ENCODE measurements at regions not wholly inside any gene's neighbourhood (a gene's known extent, or its start where the extent isn't known, plus 50 kb on each side); places are given as distances from the start of the nearest gene placed in this dataset.
"Not testable (repeated sequence)": the region's sequence is repeated elsewhere in the genome, so short reads cannot be mapped to it uniquely, and the experiment has no call there.

DNA sequence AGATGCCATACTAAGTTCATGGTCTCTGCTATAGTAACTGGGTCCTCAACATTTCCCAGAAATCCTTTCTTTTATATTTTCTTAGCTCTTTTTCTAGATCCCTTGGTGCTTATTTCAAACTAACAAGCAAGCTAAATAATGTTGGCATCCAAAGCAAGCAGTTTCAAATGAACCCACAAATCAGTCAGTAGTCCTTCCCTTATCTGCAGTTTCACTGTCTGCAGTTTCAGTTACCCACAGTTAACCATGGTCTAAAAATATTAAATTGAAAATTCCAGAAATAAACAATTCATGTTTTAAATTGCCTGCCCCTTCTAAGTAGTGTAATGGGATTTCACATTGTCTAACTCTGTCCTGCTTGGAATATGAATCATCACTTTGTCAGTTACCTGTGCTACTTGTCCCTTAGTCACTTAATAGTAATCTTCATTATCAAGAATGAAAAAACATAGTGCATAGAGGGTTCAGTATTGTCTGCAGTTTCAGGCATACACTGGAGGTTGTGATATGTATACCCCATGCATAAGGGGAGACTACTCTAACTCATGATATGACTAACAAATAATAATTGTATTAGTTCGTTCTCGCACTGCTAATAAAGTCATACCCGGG is 633.7 kb downstream of the MECOM start:
- no peaks in the 10 kb centered on the region for H3K27me3 ChIP-seq (ENCODE audit: control insufficient read depth in 1 of 2, insufficient read depth in 2 of 2, low read length in 2 of 2)
- no peak overlapping the region for H3K4me3 ChIP-seq (ENCODE audit: low read depth in 1 of 2, low read length in 2 of 2)
- H3K9ac ChIP-seq (ENCODE audit: low read length): no peak overlapping the region
- H3K27ac ChIP-seq (ENCODE audit: low read depth, low read length): no peak overlapping the region
- no peaks in the 10 kb centered on the region for H3K9me3 ChIP-seq (ENCODE audit: low read length)
- H3K4me1 ChIP-seq (ENCODE audit: insufficient read depth, low read length): no peaks in the 10 kb centered on the region
- no peaks in the 10 kb centered on the region for H3K36me3 ChIP-seq (ENCODE audit: insufficient read depth, low read length)

GRCh38 chr3:169028716-169029115 is 634.8 kb downstream of the MECOM start:
- H3K36me3 ChIP-seq (ENCODE audit: insufficient read depth, low read length): no peaks in the 10 kb centered on the region
- H3K9me3 ChIP-seq (ENCODE audit: low read length): no peaks in the 10 kb centered on the region
- H3K9ac ChIP-seq (ENCODE audit: low read length): no peak overlapping the region
- H3K4me3 ChIP-seq (ENCODE audit: low read depth in 1 of 2, low read length in 2 of 2): no peak overlapping the region
- H3K4me1 ChIP-seq (ENCODE audit: insufficient read depth, low read length): no peaks in the 10 kb centered on the region
- no peaks in the 10 kb centered on the region for H3K27me3 ChIP-seq (ENCODE audit: control insufficient read depth in 1 of 2, insufficient read depth in 2 of 2, low read length in 2 of 2)
- H3K27ac ChIP-seq (ENCODE audit: low read depth, low read length): no peak overlapping the region

GRCh38 chr3:169026543-169027182 is 636.8 kb downstream of the MECOM start:
- H3K9ac ChIP-seq (ENCODE audit: low read length): no peak overlapping the region
- no peak overlapping the region for H3K27ac ChIP-seq (ENCODE audit: low read depth, low read length)
- H3K36me3 ChIP-seq (ENCODE audit: insufficient read depth, low read length): no peaks in the 10 kb centered on the region
- no peaks in the 10 kb centered on the region for H3K9me3 ChIP-seq (ENCODE audit: low read length)
- H3K4me3 ChIP-seq (ENCODE audit: low read depth in 1 of 2, low read length in 2 of 2): no peak overlapping the region
- no peaks in the 10 kb centered on the region for H3K27me3 ChIP-seq (ENCODE audit: control insufficient read depth in 1 of 2, insufficient read depth in 2 of 2, low read length in 2 of 2)
- H3K4me1 ChIP-seq (ENCODE audit: insufficient read depth, low read length): no peaks in the 10 kb centered on the region

- Histone ChIP-seq H3K9me3 (ENCODE audit: low read length) (no peaks in the 10 kb centered on the region), H3K36me3 (ENCODE audit: insufficient read depth, low read length) (no peaks in the 10 kb centered on the region), H3K9ac (ENCODE audit: low read length) (no peak overlapping the region), H3K4me1 (ENCODE audit: insufficient read depth, low read length) (no peaks in the 10 kb centered on the region), H3K27ac (ENCODE audit: low read depth, low read length) (no peak overlapping the region), H3K27me3 (ENCODE audit: control insufficient read depth in 1 of 2, insufficient read depth in 2 of 2, low read length in 2 of 2) (no peaks in the 10 kb centered on the region), H3K4me3 (ENCODE audit: low read depth in 1 of 2, low read length in 2 of 2) (no peak overlapping the region)
Observed at GRCh38 chr3:169022457-169022856, 641.1 kb downstream of the MECOM start.

GRCh38 chr3:169020371-169020770 is 643.1 kb downstream of the MECOM start:
- H3K4me3 ChIP-seq (ENCODE audit: low read depth in 1 of 2, low read length in 2 of 2): no peak overlapping the region
- H3K27me3 ChIP-seq (ENCODE audit: control insufficient read depth in 1 of 2, insufficient read depth in 2 of 2, low read length in 2 of 2): no peaks in the 10 kb centered on the region
- H3K9ac ChIP-seq (ENCODE audit: low read length): no peak overlapping the region
- no peak overlapping the region for H3K27ac ChIP-seq (ENCODE audit: low read depth, low read length)
- H3K9me3 ChIP-seq (ENCODE audit: low read length): no peaks in the 10 kb centered on the region
- no peaks in the 10 kb centered on the region for H3K4me1 ChIP-seq (ENCODE audit: insufficient read depth, low read length)
- no peaks in the 10 kb centered on the region for H3K36me3 ChIP-seq (ENCODE audit: insufficient read depth, low read length)

DNA sequence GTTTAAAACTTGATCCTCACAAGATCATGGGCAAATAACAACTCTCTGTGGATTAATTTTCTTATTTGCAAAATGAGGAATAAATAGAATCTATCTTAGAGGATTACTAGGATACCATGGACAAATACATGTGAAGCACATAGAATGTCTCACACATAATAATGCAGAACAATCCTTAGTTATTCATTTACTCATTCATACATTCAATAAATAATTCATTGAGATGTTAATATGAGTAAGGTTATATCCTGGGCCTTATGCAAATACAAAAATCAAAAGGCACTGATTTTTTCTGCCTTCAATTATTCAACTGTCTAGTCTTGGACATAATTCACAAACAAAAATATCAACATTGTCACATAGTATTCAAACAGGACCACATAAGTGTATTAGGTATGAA is 654.1 kb downstream of the MECOM start:
- Histone ChIP-seq H3K4me1 (ENCODE audit: insufficient read depth, low read length) (no peaks in the 10 kb centered on the region), H3K9ac (ENCODE audit: low read length) (no peak overlapping the region), H3K36me3 (ENCODE audit: insufficient read depth, low read length) (no peaks in the 10 kb centered on the region), H3K9me3 (ENCODE audit: low read length) (no peaks in the 10 kb centered on the region), H3K27ac (ENCODE audit: low read depth, low read length) (no peak overlapping the region), H3K27me3 (ENCODE audit: control insufficient read depth in 1 of 2, insufficient read depth in 2 of 2, low read length in 2 of 2) (no peaks in the 10 kb centered on the region), H3K4me3 (ENCODE audit: low read depth in 1 of 2, low read length in 2 of 2) (no peak overlapping the region)

GRCh38 chr3:169008776-169009358 is 654.6 kb downstream of the MECOM start:
- no peaks in the 10 kb centered on the region for H3K4me1 ChIP-seq (ENCODE audit: insufficient read depth, low read length)
- H3K27me3 ChIP-seq (ENCODE audit: control insufficient read depth in 1 of 2, insufficient read depth in 2 of 2, low read length in 2 of 2): no peaks in the 10 kb centered on the region
- H3K9ac ChIP-seq (ENCODE audit: low read length): no peak overlapping the region
- H3K27ac ChIP-seq (ENCODE audit: low read depth, low read length): no peak overlapping the region
- no peak overlapping the region for H3K4me3 ChIP-seq (ENCODE audit: low read depth in 1 of 2, low read length in 2 of 2)
- no peaks in the 10 kb centered on the region for H3K36me3 ChIP-seq (ENCODE audit: insufficient read depth, low read length)
- no peaks in the 10 kb centered on the region for H3K9me3 ChIP-seq (ENCODE audit: low read length)

- no peaks in the 10 kb centered on the region for H3K4me1 ChIP-seq (ENCODE audit: insufficient read depth, low read length)
- no peak overlapping the region for H3K27ac ChIP-seq (ENCODE audit: low read depth, low read length)
- no peaks in the 10 kb centered on the region for H3K27me3 ChIP-seq (ENCODE audit: control insufficient read depth in 1 of 2, insufficient read depth in 2 of 2, low read length in 2 of 2)
- H3K4me3 ChIP-seq (ENCODE audit: low read depth in 1 of 2, low read length in 2 of 2): no peak overlapping the region
- no peaks in the 10 kb centered on the region for H3K36me3 ChIP-seq (ENCODE audit: insufficient read depth, low read length)
- no peak overlapping the region for H3K9ac ChIP-seq (ENCODE audit: low read length)
- H3K9me3 ChIP-seq (ENCODE audit: low read length): no peaks in the 10 kb centered on the region
Observed at GRCh38 chr3:169007145-169007544, 656.4 kb downstream of the MECOM start.

- H3K9me3 ChIP-seq (ENCODE audit: low read length); H3K36me3 ChIP-seq (ENCODE audit: insufficient read depth, low read length); H3K4me1 ChIP-seq (ENCODE audit: insufficient read depth, low read length): not testable (repeated sequence)
Observed at GRCh38 chr3:169006398-169006797, 657.1 kb downstream of the MECOM start.

DNA sequence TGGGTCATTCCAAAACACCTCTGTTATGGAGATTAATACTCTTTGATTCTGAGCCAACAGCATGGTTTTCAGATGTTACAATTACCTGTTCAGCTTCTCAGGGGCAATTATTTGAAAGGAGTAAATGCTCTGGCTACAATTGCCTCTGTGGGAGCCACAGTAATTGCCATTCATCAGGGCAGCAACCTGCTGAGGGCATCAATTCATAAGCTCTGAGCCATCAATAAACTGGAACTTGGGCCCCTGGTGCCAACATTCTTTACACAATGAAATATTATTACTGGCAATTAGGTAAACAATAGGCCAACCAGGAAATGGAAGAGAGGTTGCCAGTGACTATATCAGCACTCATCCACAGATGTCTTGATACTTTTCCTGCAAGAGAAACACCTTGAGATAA is 660.8 kb downstream of the MECOM start:
- Histone ChIP-seq H3K4me1 (ENCODE audit: insufficient read depth, low read length) (no peaks in the 10 kb centered on the region), H3K9ac (ENCODE audit: low read length) (no peak overlapping the region), H3K27ac (ENCODE audit: low read depth, low read length) (no peak overlapping the region), H3K36me3 (ENCODE audit: insufficient read depth, low read length) (no peaks in the 10 kb centered on the region), H3K27me3 (ENCODE audit: control insufficient read depth in 1 of 2, insufficient read depth in 2 of 2, low read length in 2 of 2) (no peaks in the 10 kb centered on the region), H3K4me3 (ENCODE audit: low read depth in 1 of 2, low read length in 2 of 2) (no peak overlapping the region), H3K9me3 (ENCODE audit: low read length) (no peaks in the 10 kb centered on the region)

More at GRCh38 chr3:169006398-169006797, 657.1 kb downstream of the MECOM start:
- not testable (repeated sequence) for H3K27me3 ChIP-seq (ENCODE audit: control insufficient read depth in 1 of 2, insufficient read depth in 2 of 2, low read length in 2 of 2); H3K9ac ChIP-seq (ENCODE audit: low read length); H3K4me3 ChIP-seq (ENCODE audit: low read depth in 1 of 2, low read length in 2 of 2); H3K27ac ChIP-seq (ENCODE audit: low read depth, low read length)

GRCh38 chr3:168998792-168999191 is 664.7 kb downstream of the MECOM start:
- H3K36me3 ChIP-seq (ENCODE audit: insufficient read depth, low read length): no peaks in the 10 kb centered on the region
- H3K27me3 ChIP-seq (ENCODE audit: control insufficient read depth in 1 of 2, insufficient read depth in 2 of 2, low read length in 2 of 2): no peaks in the 10 kb centered on the region
- H3K27ac ChIP-seq (ENCODE audit: low read depth, low read length): no peak overlapping the region
- H3K4me1 ChIP-seq (ENCODE audit: insufficient read depth, low read length): no peaks in the 10 kb centered on the region
- H3K9me3 ChIP-seq (ENCODE audit: low read length): no peaks in the 10 kb centered on the region
- no peak overlapping the region for H3K4me3 ChIP-seq (ENCODE audit: low read depth in 1 of 2, low read length in 2 of 2)
- H3K9ac ChIP-seq (ENCODE audit: low read length): no peak overlapping the region

GRCh38 chr3:168997488-168997887 is 666.0 kb downstream of the MECOM start:
- no peak overlapping the region for H3K4me3 ChIP-seq (ENCODE audit: low read depth in 1 of 2, low read length in 2 of 2)
- no peaks in the 10 kb centered on the region for H3K27me3 ChIP-seq (ENCODE audit: control insufficient read depth in 1 of 2, insufficient read depth in 2 of 2, low read length in 2 of 2)
- H3K9me3 ChIP-seq (ENCODE audit: low read length): no peaks in the 10 kb centered on the region
- no peak overlapping the region for H3K9ac ChIP-seq (ENCODE audit: low read length)
- H3K36me3 ChIP-seq (ENCODE audit: insufficient read depth, low read length): no peaks in the 10 kb centered on the region
- no peak overlapping the region for H3K27ac ChIP-seq (ENCODE audit: low read depth, low read length)
- no peaks in the 10 kb centered on the region for H3K4me1 ChIP-seq (ENCODE audit: insufficient read depth, low read length)
